ENCODE measurements at regions not wholly inside any gene's neighbourhood (a gene's known extent, or its start where the extent isn't known, plus 50 kb on each side); places are given as distances from the start of the nearest gene placed in this dataset.
A peak's percentile ranks its signal among the peaks of the same experiment; 100 is the strongest.

DNA sequence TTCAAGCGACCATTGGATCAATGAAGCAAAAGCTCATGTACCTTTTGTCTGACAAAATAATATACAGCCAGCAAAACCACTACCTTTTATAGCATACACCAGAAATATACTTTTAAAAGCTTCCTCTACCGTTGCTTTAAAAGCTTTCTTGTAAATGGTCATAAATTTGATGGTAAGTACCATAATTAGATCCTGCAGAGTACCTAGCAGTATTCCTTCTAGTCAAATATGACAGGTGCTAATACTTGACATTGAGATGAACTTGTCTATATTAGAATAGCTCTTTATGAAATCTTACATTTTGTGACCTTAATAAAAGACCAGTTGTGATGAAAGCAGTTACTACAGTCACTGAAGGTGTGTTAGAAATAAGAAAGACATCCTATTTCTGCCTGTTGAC, 340.5 kb upstream of the ANO3 start:
- DNase-seq = no peak

DNA sequence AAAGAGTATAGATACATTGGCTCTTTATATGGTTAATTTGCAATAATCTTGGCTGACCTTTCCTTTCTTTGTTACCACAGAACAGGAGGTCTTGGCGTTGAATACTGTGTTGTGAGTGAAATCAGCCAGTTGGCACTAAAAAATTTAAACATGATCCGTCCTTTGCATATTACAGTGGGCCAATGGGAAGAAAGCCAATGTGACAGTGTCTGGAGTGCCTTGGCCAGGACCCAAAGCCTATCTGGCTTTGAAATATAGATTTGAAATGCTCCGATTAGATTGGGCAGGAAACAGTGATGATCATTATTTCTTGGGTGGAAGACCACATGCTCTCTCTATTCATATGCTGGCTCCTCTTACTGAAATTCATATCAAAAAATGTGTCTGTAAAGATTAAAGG, 339.6 kb upstream of the ANO3 start:
- peak; percentile 47 for DNase-seq

DNA sequence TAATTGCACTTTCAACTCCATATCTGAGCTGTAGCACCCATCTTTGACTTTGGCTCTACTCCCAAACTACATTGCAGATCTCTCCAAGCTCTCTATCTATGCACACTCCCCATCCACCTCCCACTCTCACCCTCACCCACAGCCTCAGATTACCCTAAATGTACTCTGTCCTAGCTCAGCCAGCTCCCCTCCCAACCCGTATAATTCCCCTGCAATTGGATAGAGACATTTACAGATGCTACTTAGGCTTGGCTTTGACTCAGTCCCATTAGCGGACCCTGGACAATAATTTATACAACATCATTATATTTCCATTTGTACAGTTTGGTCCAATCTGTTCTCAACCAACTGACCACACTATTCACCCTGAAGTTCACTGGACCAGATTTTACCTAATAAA, 338.9 kb upstream of the ANO3 start:
- no peak for DNase-seq

DNA sequence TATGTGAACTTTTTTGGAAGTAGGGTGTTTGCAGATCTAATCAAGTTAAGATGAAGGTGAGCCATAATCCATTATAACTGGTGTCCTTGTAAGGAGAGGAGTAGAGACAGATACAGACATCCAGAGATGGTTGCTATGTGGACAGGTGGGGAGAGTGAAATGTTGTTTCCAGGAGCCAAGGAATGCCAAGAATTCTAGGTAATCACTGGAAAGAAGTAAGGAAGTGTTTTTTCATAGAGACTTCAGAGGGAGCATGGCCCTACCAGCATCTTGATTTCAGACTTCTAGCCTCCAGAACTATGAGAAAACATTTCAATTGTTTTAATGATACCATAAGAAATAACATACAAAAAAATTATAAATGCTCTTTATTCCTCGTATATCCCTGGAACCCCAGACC, 320.5 kb upstream of the ANO3 start:
- no peak for DNase-seq

DNA sequence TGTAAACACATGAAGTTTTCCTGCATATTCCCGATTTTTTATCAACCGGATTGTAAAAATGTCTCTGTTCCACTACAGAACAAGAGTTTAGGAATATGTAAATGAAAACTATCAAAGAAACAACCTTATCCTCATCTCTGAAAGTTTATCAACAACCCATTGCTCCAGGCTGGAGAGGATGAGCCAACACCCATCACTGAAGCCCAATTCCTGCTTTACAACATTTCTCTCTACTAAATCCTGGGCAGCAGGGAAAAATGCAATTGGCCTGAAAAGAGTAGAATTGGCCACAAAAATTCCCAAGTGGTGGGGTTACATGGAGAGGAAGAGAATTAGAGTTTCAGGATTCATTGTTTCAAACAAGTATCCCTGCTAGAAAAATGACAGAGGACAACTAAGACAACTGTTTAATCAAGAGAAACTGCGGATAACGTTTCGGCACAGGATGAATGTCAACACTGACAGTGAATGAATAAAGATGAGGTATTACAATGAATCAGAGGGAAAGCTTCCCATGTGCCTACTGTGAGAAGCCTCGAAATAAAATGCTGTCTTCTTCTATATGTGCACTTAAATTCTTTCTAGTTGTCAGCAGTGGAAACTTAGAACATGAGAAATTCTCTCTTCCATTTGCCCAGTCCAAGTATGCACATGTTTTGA, 317.3 kb upstream of the ANO3 start:
- no peak for DNase-seq

DNA sequence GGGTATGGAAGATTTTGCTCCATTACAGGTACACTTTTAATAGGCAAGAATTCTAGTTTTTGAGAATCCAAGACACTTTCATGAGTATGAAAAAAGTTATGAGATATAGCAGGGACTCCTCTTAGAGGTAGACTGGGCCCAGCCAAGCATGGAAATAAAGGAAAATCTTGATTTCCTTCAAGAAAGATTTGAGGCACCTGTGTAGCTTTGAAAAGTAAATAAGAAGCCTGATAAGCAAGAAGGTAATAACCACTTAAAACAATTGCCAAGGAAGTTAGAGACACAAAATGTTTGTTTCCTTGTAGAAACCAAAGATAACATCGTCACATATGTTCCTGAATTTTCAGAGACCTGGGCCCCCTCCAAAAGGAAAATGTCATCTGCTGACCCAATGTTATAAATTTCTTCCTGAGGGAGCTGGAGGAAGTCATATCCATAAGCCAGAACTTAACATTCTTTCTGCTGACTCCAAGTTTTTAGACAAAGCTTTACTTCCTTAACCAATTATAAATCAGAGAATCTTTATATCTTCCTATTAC, 314.5 kb upstream of the ANO3 start:
- no peak for DNase-seq

DNA sequence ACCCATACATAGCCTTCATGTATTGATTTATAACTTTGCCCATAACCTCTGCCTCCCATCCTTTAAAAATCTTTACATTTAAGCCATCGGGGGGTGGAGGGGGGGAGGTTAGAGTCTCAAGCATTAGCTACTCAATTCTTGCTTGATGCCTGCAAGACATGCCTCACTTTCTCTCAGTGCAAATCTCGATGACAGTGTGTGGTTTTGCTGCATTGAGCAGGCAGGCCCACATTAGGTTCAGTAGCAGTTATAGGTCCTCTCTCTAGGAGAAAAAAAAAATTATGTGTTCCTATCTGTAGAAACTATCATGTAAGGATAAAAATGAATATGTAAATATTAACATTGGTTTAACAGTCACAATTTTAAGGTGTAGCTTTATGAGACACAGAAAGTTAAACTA, 314.0 kb upstream of the ANO3 start:
- DNase-seq = no peak

DNA sequence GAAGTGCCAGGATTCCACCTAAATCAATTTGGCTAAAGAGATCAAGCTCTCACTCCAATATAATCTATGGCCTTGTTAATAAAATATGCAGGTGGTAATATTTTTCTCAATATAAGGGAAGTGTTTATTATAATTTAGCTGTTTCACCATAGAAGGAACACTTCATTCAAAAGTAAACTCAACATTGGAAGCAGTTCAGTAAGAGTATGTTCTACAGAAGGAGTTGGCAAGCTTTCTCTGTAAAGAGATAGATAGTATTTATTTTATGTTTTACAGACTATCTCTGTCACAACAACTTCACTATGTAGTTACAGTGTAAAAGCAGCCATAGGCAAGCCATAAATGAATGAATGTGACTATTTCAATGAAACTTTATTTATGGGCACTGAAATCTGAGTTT, 313.6 kb upstream of the ANO3 start:
- no peak for DNase-seq

DNA sequence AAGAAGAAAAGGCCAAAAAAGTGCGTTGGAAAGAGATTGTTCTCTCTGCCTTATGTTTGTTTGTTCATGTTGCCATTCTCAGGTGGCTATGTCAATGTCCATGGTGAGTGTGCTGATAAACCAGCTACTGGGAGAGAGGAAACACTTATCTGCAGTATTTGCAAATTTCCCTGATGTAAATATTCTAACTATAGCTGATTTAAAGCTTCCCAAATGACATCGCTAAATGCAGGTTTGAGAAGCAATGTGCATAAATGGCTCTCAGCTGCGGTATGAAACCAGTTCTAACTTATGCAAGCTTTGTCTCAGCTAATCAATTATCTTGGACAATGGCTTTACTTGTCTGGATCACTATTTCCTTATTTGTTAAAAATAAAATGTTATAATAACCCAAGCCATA, 312.5 kb upstream of the ANO3 start:
- no peak for DNase-seq

DNA sequence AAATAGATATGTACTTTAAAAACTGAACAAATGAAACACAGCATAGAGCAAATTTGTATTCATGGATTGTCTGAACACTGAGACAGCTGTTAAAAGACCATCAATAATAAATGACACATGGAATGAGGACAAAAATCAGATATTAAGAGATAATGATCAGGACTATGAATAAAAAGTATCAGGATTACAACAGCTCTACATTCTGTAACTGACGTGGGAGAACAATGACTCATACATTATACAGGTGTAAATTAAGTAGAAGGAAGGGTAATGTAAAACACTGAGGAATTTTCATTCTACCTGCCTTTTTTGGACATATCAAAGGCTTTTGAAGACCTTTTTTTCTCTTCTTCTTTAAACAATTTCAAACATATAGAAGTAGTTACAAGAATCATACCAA, 310.9 kb upstream of the ANO3 start:
- no peak for DNase-seq

DNA sequence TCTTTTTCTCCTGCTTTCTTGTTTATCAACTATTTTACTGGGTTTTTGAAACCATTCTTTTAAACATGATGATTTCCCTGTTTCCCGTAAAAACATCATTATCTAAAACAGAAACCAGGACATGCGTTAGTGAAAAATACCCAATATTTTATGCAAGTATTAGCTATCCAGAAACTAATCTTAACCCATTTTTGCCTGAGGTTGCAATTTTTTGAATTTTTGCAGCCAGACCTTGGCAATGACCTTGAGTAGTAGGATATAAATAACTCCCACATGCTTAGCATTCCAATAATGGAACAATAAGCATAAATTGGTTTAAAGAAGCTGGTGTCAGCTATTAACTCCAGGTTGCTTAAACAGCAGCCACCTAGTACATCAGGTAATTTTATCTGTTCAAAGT, 308.9 kb upstream of the ANO3 start:
- no peak for DNase-seq

DNA sequence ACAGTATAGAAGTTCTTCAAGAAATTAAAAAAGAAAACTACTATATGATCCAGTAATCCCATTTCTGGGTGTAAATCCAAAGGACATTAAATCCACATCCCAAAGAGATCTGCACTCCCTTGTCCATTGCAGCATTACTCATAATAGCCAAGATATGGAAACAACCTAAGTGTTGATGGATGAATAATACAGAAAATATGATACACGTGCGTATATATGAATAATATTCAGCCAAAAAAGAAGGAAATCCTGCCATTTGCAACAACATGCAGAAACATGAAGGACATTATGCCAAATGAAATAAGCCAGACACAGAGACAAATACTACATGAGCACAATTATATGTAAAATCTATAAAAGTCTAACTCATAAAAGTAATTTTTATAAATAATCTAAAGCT, 306.3 kb upstream of the ANO3 start:
- no peak for DNase-seq

DNA sequence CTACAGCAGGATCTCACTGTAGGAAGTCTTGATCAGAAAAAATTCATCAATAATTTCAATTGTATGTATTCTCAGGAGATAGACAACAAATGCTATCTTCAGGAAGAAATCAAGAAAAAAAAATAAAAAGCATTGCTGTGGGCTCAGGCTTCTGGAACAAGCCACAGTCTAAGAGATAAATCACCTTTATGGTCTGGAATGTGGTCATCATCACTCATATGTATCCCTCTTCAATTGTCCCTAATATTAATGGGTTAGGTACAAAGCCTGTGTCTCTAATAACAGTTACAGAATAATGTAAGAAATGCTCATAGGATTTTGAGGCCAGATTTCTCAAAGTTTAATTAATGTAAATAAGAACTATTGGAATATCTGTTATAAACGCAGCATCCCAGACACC, 305.9 kb upstream of the ANO3 start:
- no peak for DNase-seq

DNA sequence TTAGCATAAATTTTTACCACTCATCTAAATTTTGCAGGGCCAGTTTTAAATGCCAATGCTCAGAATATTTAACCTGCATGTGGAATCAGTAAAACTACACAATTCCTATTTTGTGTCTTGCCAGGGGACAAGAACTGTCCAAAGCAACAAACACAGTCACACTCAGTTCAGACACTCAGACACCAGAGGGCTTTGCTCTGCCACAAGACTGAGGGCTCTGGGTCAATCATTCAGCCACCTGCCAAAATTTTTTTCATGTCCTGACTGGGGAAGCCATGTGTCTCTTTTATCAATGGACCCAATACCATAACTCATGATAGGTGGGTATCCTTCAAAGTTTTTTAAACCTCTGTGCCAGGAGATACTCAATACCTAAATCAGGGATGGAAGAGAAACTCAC, 304.0 kb upstream of the ANO3 start:
- no peak for DNase-seq

DNA sequence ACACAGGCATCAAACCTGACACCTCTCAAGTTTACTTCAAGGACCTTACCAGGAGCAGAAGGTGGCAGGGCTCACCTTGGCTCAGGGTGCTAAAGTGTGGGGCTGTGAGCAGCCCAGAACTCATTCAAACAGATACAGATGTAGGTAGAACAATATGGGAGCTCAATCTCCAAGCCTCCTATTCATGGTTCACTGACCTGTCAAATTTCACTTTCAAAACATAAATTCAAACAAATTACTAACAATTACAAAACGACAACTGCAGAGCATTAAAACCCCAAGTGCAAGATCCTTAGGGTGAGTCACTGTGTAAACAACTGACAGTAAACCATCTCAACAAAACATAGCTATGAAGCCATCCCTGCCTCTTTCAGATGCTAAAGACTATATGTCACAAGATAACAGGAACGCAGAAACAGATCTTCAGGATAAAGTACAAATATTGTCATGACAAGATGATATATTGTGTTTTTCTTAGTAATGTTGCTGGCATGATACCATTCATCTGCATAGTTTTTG, 303.5 kb upstream of the ANO3 start:
- DNase-seq = no peak

DNA sequence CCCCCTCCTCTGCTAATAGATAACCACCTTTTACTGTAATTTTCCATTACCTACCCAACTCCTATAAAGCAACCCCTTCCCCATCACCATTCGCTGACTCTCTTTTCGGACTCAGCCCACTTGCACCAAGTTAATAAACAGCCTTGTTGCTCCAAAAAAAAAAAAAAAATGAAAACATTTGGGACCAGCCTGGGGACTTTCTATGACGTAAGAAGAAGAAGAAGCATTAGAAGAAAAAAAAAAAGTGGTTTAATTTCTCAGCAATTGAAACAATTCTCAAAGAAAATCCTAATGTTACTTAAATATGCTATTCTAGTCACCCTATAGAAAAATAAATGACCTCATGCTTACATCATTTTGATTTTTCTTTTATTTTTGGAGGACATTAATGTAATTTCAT, 301.5 kb upstream of the ANO3 start:
- DNase-seq = no peak

DNA sequence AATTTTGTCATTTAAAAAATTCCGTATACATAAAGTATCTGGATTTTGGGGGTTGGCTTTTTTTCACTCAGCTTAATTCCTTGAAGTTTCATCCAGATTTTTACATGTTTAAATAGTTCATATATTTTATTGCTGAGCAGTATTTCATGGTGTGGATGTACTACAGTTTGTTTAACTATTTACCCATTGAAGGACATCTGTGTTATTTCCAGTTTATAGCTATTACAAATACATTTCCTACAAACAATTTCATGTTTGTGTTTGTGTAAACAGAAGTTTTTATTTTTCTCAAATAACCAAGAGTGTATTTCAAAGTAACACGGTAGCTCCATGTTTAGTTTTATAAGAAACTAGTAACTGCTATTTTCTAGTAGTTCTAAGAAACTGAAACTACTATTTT, 299.7 kb upstream of the ANO3 start:
- no peak for DNase-seq

DNA sequence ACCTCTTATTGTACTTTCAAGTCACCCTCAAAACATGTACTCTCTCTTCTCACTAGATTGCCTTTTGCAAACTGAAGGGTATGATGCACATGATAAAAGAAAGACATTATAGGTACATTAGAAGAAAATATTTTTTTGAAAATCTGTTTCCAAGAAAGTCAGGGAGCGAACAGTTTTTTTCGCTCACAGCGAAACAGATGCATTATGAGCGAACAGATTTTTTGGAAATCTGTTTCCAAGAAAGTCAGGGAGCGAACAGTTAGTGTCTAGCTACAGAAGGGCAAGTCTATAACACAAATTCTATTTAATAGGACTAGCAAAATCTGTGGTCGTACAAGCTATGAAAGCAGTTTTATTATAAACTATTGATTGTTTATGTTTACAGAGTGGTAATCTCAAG, 296.2 kb upstream of the ANO3 start:
- no peak for DNase-seq

DNA sequence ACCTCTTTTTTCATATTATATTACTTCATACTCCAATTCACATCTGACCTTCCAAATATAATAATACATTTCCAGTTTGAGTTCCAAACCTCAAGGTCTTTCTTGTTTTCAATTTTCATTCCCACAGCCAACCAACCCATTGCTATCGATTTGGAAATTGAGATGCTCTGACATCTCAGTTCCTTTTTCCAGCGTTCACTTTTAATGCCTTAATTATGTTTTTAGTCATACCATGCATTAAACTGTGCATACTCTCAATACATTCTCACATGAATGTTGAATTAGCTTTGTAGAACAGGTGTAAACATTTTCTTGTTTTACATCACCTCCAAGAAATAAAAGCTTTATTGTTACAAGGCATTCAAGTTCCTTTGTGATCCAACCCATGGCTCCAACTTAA, 294.2 kb upstream of the ANO3 start:
- no peak for DNase-seq

DNA sequence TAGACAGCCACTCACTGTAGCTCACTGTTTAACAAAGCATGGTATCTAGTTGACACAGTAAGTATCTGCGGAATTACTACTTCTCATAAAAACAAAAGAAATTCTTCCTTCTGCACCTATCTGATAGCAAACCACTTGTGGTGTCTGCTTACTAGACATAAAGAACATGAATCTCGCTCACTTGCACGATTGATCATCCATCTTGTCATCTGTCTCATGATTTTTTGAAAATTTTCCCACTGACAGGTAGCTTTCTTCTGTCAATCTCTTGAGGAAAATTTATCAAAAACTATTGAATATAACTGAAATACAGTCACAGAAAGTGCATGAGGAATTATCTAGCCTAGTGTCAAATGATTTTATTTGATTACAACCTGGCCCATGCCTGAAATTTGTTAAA, 291.6 kb upstream of the ANO3 start:
- no peak for DNase-seq

DNA sequence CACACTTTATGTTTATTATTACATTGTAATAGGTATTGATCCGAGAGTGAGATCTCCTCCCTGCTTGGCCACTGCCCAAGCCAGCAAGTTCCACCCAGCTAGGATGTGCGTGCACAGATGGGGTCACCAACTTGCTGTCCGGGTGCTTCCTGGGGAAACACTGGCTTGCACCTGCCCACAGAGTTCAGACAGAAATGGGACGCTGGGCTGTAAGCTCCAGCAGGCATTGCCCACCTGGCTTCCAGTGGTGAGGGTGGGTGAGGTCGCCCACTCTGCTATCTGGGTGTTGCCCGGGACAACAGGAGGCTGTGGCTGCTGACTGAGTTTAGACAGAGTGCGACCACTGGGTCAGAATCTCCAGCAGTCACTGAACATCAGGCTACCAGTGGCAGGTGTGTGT, 289.8 kb upstream of the ANO3 start:
- DNase-seq = no peak

DNA sequence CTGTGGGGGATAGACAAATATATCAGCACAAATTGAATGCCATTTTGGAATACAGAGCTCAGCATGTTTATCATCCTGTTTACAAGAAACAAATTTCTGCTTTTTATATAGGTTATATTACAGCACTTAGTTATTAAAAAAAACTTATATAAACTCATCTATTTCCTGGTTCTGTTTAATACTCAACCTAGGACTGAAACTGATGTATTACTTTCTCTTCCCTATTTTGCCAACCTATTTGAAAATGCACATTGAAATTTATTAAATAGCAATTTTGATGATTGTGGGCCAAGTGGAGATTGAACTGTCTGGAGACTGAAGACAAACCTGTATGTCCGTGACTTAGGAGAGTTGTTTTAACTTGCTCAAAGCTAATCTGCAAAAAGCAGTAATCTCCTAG, 288.3 kb upstream of the ANO3 start:
- DNase-seq = no peak

DNA sequence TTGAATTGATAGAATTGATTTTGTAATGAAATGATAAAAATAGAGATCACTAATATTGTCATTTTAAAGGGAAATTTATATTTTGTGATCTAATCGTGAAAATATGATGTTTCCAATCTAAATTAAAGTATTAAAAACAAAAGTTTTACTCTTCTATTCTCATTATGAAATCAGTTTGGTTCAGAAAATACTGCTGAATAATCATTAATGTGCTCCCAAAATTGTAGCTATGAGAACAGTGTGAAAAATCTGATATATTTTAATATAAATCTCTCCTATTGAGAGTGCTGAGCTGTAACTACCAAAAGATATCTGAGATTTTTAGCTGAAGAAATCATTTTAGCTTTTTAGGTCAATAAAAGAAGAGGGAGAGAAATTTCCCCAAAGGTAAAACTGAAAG, 287.5 kb upstream of the ANO3 start:
- no peak for DNase-seq

DNA sequence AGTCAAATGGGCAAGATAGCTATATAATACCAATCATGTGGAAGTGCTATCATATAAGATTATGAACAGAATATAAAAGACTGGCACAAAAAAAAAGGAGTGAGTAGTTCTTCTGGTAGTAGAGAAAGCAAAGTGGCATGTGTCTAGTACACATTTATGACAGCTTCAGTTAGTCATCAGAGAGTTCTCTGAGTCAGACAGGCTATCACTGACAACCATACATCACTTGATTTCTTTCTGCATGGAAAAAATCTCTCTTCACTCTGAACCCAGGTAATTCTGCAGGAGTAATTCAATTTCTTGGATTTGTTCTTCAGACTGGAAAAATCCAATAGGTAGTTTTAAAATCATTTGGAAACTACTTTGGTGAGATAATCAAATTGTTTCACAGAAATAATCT, 286.8 kb upstream of the ANO3 start:
- DNase-seq = no peak

DNA sequence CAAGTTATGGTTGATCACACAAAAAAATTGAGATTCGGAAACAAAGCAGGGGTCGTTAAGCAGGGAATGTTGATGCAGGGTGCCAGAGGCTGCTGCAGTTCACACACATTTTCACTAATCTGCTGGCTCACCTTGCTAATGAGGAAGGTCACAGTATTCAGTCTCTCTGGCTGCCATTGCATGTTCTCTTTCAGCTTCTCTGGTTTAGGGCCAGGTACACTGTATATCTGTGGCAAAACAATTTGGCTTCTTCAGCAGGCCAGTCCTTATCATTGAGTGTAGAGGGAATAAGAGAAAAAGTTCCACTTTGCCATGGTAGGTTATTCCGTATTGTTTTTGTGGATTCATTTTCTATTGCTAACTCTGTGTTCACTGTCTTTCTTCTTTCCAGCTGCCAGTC, 283.7 kb upstream of the ANO3 start:
- no peak for DNase-seq
